ENCODE measurements at regions not wholly inside any gene's neighbourhood (a gene's known extent, or its start where the extent isn't known, plus 50 kb on each side); places are given as distances from the start of the nearest gene placed in this dataset.

- no peak for DNase-seq
Measured at GRCh38 chr16:86664522-86665318, 86.4 kb downstream of the FOXL1 start.

- no peak for DNase-seq
Measured at GRCh38 chr16:86665319-86665675, 86.9 kb downstream of the FOXL1 start.

- DNase-seq: no peak
Measured at GRCh38 chr16:86665929-86666328, 87.6 kb downstream of the FOXL1 start.

GRCh38 chr16:86667035-86667434, 88.7 kb downstream of the FOXL1 start:
- no peak for DNase-seq

GRCh38 chr16:86668136-86668910, 90.0 kb downstream of the FOXL1 start:
- no peak for DNase-seq

GRCh38 chr16:86669285-86669805, 91.0 kb downstream of the FOXL1 start:
- DNase-seq: no peak

- no peak for DNase-seq
Measured at GRCh38 chr16:86669937-86670749, 91.8 kb downstream of the FOXL1 start.

GRCh38 chr16:86670750-86671234, 92.4 kb downstream of the FOXL1 start:
- DNase-seq: no peak

- DNase-seq: no peak
Measured at GRCh38 chr16:86671486-86672178, 93.3 kb downstream of the FOXL1 start.

GRCh38 chr16:86672179-86672863, 94.0 kb downstream of the FOXL1 start:
- no peak for DNase-seq

- DNase-seq: no peak
Measured at GRCh38 chr16:86673090-86673955, 95.0 kb downstream of the FOXL1 start.

GRCh38 chr16:86673956-86674453, 95.7 kb downstream of the FOXL1 start:
- DNase-seq: no peak

- no peak for DNase-seq
Measured at GRCh38 chr16:86676254-86676670, 97.9 kb downstream of the FOXL1 start.

GRCh38 chr16:86679490-86679889, 101.1 kb downstream of the FOXL1 start:
- no peak for DNase-seq

- DNase-seq: no peak
Measured at GRCh38 chr16:86680162-86680561, 101.8 kb downstream of the FOXL1 start.

GRCh38 chr16:86680661-86681030, 102.3 kb downstream of the FOXL1 start:
- DNase-seq: no peak

GRCh38 chr16:86681031-86681756, 102.8 kb downstream of the FOXL1 start:
- DNase-seq: no peak

GRCh38 chr16:86681757-86682106, 103.4 kb downstream of the FOXL1 start:
- DNase-seq: no peak

GRCh38 chr16:86682219-86682904, 104.0 kb downstream of the FOXL1 start:
- DNase-seq: no peak
